ENCODE measurements at regions not wholly inside any gene's neighbourhood (a gene's known extent, or its start where the extent isn't known, plus 50 kb on each side); places are given as distances from the start of the nearest gene placed in this dataset.

DNA sequence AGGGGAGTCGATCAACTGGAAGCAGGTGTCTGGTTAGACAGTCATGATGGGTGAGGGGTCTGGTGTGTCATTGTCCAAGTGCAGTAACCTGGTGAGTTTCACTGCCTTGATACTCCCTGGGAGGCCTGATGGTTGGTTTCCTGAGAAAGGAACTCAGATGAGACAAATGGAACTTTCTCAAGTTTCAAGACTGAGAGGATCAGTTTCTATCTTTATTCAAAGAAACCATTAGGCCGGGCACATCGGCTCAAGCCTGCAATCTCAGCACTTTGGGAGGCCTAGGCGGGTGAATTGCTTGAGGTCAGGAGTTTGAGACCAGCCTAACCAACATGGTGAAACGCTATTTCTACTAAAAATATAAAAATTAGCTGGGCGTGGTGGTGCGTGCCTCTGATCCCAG lies 776.1 kb downstream of the AACS start:
- Mint-ChIP-seq H3K27ac (no peak overlapping the region), H3K36me3 (ENCODE audit: low read depth) (no peaks in the 10 kb centered on the region), H3K4me1 (ENCODE audit: low read depth) (no peaks in the 10 kb centered on the region), H3K9me3 (no peaks in the 10 kb centered on the region), H3K4me3 (no peak overlapping the region), H3K27me3 (no peaks in the 10 kb centered on the region)
- intact Hi-C loops (cut with micrococcal nuclease), result no loop called here
- ATAC-seq (no peak), DNase-seq (no peak)
- ChIA-PET POLR2A (no interaction called here), CTCF (no interaction called here)
- no peak for TF ChIP-seq CTCF (IDR thresholded peaks at IDR 0.05)

GRCh38 chr12:125852116-125852515 lies 786.9 kb downstream of the AACS start:
- intact Hi-C loops (cut with micrococcal nuclease), result no loop called here
- ATAC-seq, result no peak
- DNase-seq, result no peak
- Mint-ChIP-seq H3K36me3 (ENCODE audit: low read depth) (no peaks in the 10 kb centered on the region), H3K27ac (no peak overlapping the region), H3K9me3 (no peaks in the 10 kb centered on the region), H3K4me1 (ENCODE audit: low read depth) (no peaks in the 10 kb centered on the region), H3K4me3 (no peak overlapping the region), H3K27me3 (no peaks in the 10 kb centered on the region)
- ChIA-PET CTCF (no interaction called here), POLR2A (no interaction called here)
- TF ChIP-seq CTCF (IDR thresholded peaks at IDR 0.05), result no peak

DNA sequence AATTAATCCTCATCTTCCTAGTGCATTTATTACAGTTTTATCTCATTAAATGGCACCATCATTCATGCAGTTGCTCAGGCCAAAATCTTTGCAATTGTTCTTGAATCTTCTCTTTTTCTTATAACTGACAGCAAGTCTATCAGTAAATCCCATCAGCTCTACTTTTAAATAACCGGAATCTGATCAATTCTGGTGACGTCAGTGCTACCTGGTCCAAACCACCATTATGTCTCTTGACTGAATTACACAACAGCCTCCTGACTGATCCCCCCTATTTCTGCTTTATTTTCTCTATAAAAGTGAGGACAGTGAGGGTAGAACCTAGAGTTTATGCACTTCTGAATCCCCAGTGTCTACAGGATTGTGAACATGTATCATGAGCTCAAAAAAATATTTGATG lies 787.4 kb downstream of the AACS start:
- intact Hi-C loops (cut with micrococcal nuclease), result no loop called here
- DNase-seq, result no peak
- ChIA-PET POLR2A (interaction anchor here (0.7 kb wide), 1 partner anchor 28 kb away, joined by 3 read pairs; no protein-coding TSS in a partner anchor), CTCF (no interaction called here)
- no peaks in the 10 kb centered on the region for H3K36me3 Mint-ChIP-seq (ENCODE audit: low read depth)
- H3K4me1 Mint-ChIP-seq (ENCODE audit: low read depth), result no peaks in the 10 kb centered on the region
- no peak overlapping the region for H3K27ac Mint-ChIP-seq
- no peak overlapping the region for H3K4me3 Mint-ChIP-seq
- TF ChIP-seq CTCF (IDR thresholded peaks at IDR 0.05), result no peak
- no peaks in the 10 kb centered on the region for H3K9me3 Mint-ChIP-seq
- no peak for ATAC-seq
- H3K27me3 Mint-ChIP-seq, result no peaks in the 10 kb centered on the region

- H3K36me3 Mint-ChIP-seq (ENCODE audit: low read depth), result no peaks in the 10 kb centered on the region
- ChIA-PET CTCF (no interaction called here), POLR2A (interaction anchor here (0.7 kb wide), 1 partner anchor 27 kb away, joined by 3 read pairs; no protein-coding TSS in a partner anchor)
- no peak overlapping the region for H3K4me3 Mint-ChIP-seq
- intact Hi-C loops (cut with micrococcal nuclease), result no loop called here
- ATAC-seq, result no peak
- no peaks in the 10 kb centered on the region for H3K4me1 Mint-ChIP-seq (ENCODE audit: low read depth)
- no peaks in the 10 kb centered on the region for H3K9me3 Mint-ChIP-seq
- no peak for TF ChIP-seq CTCF (IDR thresholded peaks at IDR 0.05)
- no peak overlapping the region for H3K27ac Mint-ChIP-seq
- no peak for DNase-seq
- H3K27me3 Mint-ChIP-seq, result no peaks in the 10 kb centered on the region
These were observed 788.4 kb downstream of the AACS start for GRCh38 chr12:125853670-125854069.

DNA sequence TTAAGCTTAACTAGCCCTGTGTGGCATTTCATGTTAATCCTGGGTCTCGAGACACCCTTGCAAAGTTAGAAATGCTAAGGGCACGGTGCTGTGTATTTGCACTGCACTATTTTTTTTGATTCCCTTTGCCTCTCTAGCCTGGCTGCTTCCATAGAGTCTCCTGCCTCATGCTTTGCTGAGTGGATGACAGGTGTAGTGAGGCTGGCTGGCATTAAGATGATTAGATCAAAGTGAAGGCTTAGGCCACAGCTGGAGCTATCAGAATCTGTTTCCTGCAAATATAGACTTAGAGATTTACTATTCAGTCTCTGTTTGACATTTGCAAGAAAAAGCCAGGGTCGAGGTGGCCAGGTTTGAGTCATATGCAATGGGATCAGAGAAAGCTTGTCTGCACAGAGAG lies 791.1 kb downstream of the AACS start:
- Mint-ChIP-seq H3K27ac (no peak overlapping the region), H3K9me3 (no peaks in the 10 kb centered on the region), H3K4me3 (no peak overlapping the region), H3K27me3 (peaks cover 5% of the 10 kb centered on the region), H3K36me3 (ENCODE audit: low read depth) (no peaks in the 10 kb centered on the region), H3K4me1 (ENCODE audit: low read depth) (no peaks in the 10 kb centered on the region)
- ATAC-seq, result no peak
- intact Hi-C loops (cut with micrococcal nuclease), result no loop called here
- TF ChIP-seq CTCF (IDR thresholded peaks at IDR 0.05), result no peak
- ChIA-PET CTCF (no interaction called here), POLR2A (no interaction called here)
- no peak for DNase-seq
